Lung microvascular endothelial cell (primary cell): ENCODE measurements at regions not wholly inside any gene's neighbourhood (a gene's known extent, or its start where the extent isn't known, plus 50 kb on each side); places are given as distances from the start of the nearest gene placed in this dataset.
"Not testable (repeated sequence)": the region's sequence is repeated elsewhere in the genome, so short reads cannot be mapped to it uniquely, and the experiment has no call there.

ENCODE experiments used
- DNase-seq, 2 donors: peaks; one replicate each; pipeline versions ENCODE4 v3.0.0 to v3.0.0-alpha.2; 2010; ENCODE audit warnings: low read depth in 2 of 2

DNA sequence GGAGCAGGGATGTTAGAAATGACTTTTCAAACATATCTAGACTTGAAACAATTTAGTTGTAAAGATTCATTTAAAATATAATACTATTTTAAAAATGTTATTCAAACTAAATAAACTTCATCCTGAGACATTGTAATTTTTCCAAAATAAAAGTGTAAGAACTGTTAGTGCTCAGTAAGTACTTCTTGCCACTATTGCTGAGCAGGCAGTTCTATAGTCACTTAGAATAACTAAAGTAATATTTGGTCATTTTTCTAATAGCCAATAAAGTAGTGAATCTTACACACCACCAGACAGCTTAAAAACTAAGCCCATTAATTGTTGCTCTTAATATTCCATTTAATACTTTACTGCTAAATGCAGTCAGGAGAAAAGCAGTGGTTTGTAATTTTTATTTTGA is 1120.0 kb upstream of the CDH10 start:
- no peak for DNase-seq

DNA sequence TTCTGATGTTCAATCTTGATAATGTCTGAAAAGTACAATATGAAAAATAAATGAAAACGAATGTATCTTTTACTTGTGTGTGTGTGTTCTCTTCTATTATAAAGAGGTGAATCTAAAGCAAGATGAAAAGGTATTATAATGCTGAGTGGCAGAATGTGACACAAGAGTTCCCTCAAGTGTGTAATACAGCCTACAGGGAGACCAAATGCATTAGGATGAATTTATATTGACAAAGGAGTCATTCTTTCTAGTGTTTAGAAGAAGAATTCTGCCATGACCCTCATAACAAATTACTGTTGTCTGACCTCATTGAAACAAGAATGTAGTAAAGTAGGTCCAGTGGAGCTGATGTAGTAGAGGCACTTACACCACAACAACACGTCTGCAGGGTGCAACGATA is 1119.0 kb upstream of the CDH10 start:
- DNase-seq, result no peak

DNA sequence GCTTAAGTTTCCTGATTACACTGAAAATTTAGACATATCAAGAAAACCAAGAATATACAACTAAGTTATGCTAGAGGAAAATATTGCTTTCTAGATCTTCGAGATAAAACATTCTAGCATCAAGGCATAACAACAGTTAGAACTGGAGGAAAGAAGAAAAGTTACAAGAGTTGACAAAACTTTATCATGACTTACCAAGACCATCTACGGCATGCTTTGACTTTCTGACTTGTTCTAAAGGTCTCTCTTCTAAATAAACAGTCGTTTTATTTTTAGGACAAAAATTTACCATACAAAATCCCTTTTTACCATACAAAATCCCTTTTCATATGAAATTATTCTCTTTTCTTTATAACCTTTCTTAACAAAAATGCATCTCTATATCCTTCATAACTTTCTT is 1110.1 kb upstream of the CDH10 start:
- no peak for DNase-seq

DNA sequence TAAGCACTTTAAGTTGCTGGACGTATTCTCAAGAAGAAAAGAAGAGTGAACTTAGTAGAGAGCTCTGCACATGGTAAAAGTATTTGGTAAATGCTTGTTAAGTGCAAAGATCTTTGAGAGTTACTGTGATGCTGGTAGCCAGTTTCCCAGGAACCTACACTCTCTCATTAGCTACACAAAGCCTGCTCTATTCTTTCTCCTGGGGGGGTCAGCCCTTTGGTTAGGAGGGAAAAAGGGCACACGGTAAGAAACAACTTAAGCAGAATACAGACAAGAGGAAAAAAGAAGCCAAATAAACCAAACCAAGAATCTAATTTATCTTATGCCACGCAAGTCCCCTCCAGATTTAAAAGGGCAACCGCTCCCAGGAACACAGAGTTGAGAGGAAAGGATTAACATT is 1100.1 kb upstream of the CDH10 start:
- DNase-seq, result no peak

DNA sequence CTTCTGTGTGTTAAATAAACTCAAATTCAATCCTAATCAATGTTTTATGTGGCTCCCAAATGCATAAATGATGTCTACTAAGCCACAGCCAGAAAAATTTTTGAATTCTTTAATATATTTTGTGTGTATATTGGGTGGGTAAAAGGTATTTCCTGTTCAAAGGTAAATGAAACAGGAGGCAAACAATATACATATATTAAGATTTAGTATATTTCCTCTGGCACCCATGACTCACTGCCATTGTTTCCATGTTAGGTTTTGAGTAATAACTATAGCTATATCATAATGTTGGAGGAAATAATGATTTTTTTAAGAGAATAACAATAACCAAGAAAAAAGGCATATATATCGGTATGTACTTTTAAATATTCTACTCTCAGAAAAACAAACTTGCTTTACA is 1071.9 kb upstream of the CDH10 start:
- DNase-seq, result no peak

DNA sequence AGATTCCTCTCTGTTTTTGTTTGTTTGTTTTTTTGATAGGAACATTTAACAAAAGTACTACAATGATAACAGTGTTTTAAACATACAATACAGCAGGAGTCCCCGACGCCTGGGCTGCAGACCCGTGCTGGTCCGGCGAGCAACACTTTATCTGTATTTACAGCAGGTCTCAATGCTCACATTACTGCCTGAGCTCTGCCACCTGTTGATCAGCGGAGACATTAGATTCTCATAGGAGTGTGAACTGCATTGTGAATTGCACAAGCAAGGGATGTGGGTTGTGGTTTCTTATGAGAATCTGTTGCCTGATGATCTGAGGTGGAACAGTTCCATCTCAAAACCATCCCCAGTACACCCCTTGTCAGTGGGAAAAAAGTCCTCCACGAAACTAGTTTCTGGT is 1068.5 kb upstream of the CDH10 start:
- no peak for DNase-seq

DNA sequence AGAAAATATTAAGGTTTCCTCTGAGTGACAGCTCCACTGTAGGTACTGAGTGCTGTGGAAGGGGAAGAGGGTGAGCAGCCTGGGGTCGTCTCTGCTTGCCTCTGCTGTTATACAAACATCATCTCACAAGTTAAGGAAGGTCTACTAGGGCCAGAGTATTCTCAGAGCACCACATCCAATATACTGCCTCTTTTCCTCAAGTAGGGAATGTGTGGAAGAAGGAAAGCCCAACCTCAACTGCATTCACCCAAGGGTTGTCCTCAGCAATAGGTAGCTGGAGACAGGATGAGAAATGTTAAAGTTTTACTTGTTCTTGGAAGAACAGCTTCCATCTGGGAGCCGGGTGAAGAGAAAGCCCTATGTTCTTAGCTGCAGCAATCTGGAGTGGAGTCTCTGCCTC is 1062.3 kb upstream of the CDH10 start:
- no peak for DNase-seq

DNA sequence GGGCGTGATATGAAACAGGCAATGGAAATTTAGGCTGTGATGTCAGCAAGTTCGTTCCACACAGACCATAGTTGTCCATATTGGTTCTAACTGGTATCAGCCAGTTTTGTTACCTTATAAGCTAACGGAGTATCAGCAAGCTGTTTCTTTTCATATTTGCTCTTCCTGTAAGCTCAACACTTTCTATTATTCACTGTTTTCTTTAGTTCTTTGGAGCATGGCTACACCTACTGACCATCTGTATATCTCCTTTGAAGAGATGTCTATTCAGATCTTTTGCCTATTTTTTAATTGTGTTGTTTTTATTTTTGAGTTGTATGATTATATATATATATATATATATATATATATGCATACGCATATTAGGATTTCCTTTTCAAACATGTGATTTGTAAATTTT is 1057.2 kb upstream of the CDH10 start:
- DNase-seq, result no peak

DNA sequence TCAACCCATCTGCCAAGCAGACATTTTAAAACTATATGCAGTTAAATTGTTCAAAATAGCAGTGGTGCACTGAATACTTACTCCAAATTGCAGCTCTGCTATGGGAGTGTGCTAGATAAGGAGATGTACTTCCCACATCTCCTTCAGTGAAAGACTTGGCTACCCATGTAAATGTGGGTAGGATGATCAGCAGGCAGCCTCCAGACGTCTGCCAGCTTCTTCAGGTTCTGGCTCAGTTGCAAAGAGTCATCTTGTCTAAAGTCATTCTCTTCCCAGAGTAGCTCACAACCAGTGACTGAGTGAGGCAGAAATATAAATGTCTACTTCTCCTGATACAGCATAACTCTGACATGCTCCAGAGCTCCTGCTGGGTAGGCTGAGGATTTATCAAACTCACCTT is 1050.0 kb upstream of the CDH10 start:
- DNase-seq, result no peak

DNA sequence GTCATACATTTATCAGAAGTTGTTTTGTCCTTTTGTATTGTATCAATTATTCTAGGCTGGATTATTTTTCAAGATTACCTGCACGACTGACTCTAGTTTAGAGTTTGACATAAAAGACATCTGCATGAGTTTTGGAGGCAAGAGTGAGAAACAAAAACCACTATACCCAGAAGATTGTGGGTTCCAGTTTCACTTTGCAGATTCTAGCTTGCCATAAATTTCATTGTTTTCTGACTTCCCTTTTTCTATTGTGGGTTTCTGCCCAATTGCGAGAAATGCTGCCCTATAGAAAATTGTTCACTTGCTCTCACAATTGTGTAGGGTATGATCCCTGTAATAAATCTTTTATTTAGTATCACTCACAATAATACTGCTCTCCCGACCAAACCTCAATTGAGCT is 1043.4 kb upstream of the CDH10 start:
- DNase-seq, result no peak

DNA sequence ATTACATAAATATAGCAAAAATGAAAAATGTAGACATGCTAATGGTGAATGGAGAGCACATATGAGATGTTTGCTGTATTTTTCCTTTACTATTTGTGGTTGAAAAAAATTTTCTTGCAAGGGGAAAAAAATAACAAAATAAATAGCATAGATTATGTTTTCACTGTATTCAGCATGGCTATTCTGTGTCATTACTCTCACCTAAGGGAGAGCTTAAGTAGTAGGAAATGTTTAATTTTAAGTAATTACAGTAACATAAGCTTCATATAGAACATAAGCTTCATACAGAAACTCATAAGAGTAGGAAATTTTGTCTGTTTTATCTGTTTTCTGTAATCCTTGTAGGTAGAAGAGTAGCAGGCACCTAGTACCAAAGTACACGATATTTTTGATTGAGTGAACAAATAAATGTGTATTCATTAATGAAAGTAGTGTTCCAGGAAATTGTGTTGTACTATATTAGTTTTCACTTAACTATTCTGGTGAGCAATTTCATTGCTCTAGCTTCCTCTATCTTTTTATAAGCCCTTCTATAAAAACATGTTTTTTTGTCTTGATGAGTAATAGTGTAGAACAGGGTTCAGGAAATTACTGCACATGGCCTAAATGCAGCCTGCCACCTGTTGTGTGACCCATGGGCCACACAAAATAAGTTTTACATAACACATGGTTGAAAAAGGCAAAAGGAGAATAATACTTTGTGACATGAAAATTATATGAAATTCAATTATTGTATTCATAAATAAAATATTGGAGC is 1025.0 kb upstream of the CDH10 start:
- DNase-seq, result no peak

DNA sequence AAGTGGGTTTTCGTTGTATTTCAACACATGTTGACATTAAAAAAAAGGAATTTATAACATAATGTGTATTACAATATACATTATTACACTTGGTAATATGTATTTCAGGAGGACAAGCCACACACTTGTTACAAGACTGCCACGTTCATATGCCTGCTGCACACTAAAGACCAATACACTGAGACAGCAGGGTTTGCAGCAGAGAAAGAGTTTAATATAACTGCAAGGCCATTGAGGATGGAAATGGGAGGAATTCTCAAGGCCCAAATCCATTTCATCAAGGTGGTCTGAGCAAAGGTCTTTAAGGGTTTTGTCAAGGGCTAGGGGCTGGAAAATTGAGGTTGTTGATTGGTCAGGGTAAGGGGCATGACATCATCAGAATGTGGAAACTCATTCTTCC is 1017.8 kb upstream of the CDH10 start:
- DNase-seq, result no peak

DNA sequence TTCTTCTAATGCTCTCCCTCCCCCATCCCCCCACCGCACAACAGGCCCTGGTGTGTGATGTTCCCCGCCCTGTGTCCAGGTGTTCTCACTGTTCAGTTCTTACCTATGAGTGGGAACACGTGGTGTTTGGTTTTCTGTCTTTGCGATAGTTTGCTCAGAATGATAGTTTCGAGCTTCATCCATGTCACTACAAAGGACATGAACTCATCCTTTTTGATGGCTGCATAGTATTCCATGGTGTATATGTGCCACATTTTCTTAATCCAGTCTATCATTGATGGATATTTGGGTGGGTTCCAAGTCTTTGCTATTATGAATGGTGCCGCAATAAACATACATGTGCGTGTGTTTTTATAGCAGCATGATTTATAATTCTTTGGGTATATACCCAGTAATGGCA is 1005.5 kb upstream of the CDH10 start:
- not testable (repeated sequence) for DNase-seq

DNA sequence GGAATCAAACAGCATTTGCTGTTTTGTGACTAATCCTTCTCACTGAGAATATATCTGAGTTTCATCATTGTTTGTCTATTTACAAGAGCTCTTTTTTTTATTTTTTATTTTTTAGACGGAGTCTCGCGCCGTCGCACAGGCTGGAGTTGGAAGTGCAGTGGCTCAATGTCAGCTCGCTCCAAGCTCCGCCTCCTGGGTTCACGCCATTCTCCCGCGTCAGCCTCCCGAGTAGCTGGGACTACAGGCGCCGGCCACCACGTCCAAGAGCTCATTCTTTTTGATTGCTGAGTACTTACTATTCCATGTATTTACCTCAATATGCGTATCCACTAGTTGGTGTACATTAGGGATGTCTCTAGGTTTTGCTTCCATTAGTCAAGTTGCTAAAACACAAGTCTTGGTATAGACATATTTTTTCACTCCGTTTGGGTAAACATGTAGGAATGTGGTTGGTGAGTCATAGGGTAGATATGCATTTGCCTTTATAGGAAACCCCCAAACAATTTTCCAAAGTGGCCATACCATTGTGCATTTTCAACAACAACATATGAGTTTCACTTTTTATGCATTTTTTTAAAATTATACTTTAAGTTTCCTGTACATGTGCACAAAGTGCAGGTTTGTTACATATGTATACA is 1005.0 kb upstream of the CDH10 start:
- DNase-seq, result no peak

DNA sequence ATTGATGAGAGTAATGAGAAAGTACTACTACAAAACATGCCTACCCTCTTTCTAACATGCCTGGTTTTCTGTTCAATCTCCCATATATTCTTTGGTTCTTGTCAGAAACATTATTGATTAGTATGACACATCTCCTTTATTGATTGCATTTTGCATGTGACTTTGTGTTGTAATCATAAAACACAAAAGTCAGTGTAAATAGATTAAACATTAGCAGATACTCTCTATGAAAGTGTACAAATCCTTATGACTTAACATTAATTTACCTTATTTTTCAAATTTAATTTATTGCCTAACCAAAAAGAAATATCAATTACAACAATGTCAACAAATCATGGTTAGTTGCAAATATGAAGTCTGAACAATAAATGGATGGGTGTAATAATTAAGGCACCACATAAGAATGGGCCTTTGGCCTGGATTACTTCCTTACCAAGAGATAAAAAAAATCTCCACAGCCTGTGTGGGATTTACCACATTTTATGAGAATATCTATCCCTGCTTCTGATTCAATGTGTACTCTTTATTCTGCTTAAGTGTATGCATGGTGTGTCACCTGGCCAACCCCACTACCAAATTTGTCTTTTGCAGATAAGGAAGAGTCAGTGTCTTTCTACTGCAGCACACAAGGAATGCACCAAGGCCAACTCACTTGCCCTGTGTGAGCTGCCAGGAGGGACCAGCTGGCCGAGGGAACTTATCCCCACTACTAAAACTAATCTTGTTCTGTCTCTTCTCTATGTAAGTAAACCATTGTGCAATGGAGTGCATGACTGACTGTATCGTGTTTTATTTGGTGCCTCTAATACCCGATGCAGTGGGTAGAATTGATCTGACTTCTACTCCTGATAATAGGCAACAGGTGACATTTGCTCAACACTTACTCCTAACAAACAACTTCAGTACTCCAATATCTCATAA is 1001.9 kb upstream of the CDH10 start:
- no peak for DNase-seq

DNA sequence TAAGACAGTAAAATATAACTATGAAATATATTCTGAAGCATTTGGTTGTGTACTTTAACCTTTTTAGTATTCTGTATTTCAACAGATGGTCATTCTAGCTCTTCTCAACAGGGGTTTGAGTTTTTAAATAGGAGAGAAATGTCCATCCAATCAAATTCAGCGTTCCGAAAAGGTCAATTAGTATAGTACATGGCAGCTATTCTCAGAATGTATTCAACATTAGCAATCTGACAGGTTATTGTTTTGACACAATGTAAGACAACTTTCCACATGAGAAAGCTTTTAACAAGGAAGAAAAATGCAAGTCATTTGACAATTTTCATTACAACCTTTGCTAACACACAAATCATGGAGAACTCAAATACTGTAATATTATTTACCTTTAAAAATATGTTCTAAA is 996.3 kb upstream of the CDH10 start:
- no peak for DNase-seq

DNA sequence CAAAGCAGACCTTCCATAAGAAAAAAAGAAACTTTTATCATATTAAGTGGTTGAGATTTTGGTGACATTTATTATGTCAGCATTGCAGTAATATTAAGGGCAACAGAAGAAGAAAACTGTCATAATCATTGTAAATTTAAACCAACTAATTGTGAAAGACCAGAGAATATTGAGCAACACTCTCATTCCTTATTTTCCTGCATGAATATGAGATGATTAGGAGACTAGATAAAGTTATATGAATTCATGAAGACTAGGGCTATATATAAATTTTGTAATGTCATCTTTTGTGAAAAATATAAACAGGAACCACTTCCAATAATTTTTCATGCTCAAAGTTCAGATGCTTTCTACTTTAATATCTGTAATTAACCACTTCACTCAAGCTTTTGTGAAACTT is 974.5 kb upstream of the CDH10 start:
- no peak for DNase-seq

DNA sequence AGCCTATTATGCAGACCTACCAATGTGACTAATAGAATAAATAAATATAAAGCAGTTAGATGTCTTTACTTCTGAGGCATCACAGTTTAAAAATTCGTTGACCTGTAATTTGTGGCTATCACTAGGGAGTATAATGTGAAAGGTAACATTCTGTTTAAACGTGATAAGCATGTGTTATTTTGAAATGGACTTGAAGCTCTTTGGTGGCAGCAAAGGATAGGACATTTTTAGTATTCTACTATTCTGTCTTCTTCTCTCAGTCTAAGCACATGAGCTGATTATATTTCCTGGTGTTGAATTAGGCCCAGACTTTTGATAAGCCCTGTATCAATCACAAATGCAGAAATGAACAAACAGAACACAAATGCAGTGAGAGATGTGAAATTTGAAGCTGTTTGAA is 974.0 kb upstream of the CDH10 start:
- DNase-seq, result no peak

DNA sequence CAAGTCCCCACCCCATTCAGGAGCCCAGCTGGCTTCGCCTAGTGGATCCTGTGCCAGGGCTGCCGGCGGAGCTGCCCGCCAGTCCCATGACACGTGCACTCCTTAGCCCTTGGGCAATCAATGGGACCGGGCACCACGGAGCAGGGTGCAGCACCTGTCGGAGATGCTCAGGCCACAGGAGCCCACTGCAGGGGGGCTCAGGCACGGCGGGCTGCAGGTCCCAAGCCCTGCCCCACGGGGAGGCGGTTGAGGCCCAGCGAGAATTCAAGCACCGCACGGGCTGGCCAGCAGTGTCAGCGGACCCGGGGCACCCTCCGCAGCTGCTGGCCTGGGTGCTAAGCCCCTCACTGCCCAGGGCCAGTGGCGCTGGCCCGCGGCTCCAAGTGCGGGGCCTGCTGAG is 969.7 kb upstream of the CDH10 start:
- DNase-seq, result no peak

DNA sequence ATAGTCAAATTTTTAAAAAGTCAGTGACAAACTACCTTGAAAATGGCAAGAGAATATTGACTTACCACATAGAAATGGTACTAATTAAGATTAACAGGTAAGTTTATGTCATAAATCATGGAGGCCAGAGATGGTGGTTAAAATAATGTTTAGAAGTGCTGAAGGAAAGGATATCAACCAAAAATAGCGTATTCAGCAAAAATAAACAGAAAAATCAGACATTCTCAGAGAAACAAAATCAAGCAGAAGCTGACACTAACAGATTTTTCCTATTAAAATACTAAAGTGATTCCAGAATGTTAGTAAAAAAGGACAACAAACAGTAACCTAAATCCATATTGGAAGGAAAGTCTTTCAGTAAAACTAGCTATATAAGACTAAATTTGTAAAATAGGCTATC is 959.9 kb upstream of the CDH10 start:
- no peak for DNase-seq

DNA sequence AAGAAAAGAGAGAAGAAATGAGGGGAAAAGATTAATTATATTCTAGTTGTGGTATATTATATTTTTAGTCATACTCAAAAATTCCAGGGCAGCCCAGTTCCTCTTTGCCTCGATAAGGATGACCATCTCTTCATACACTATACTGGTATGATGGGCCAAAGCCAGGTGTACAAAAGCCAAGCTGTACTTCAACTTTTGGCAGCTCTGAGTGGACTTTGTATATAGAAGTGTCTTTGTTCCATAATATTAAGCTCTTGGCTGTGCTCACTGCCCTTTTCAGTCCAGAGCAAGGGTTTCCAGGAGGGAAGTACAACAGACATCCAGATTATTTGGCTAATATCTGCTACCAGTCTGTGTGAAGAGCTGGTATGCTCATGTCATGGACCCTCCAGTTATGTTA is 934.3 kb upstream of the CDH10 start:
- DNase-seq, result no peak

DNA sequence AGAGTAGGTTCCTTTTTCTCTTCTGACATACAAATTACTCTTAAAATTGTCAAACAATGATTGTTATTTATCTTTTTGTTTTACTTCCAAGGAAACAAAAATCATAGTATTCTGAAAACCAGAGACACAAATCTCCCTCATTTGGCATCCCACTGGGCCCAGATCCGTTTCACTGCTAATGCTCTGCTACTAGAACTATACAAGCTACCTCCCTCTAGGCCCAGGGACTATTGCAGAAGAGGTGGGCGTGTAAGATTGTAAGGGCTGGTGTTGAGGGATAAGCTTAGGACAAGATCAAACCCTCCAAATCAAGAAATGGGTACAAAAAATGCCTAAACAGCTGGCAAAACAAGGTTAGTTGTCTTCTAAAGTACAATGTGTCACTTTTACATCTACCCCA is 928.9 kb upstream of the CDH10 start:
- no peak for DNase-seq
